ENCODE measurements at regions not wholly inside any gene's neighbourhood (a gene's known extent, or its start where the extent isn't known, plus 50 kb on each side); places are given as distances from the start of the nearest gene placed in this dataset.

GRCh38 chr9:107731115-107731762, 241.7 kb upstream of the KLF4 start:
- TF ChIP-seq POLR2AphosphoS5 (IDR thresholded peaks at IDR 0.05) (no peak), CTCF (IDR thresholded peaks at IDR 0.05) (no peak), EP300 (IDR thresholded peaks at IDR 0.05) (no peak), POLR2A (IDR thresholded peaks at IDR 0.05) (no peak)
- Histone ChIP-seq H3K27me3 (no peaks in the 10 kb centered on the region), H3K27ac (no peak overlapping the region), H3K4me1 (peaks cover 8 to 32% (median 18%) of the 10 kb centered on the region in 4 donors), H3K4me3 (no peak overlapping the region), H3K36me3 (no peaks in the 10 kb centered on the region), H3K9me3 (no peaks in the 10 kb centered on the region)
- DNase-seq = no peak
- intact Hi-C loops (cut with DNase I; ENCODE audit: low total_unique reads) = loop anchor here (10.0 kb wide), 1 partner anchor 246 kb away; the partner anchor contains the start of gene KLF4
- WGBS, 5 donors = 81 to 92% (median 91%) methylated on average over 6 of the region's 6 CpGs

- H3K27ac ChIP-seq = no peak overlapping the region
- H3K4me3 ChIP-seq = no peak overlapping the region
- no peaks in the 10 kb centered on the region for H3K27me3 ChIP-seq
- intact Hi-C loops (cut with DNase I; ENCODE audit: low total_unique reads) = loop anchor here (10.0 kb wide), 1 partner anchor 246 kb away; the partner anchor contains the start of gene KLF4
- peaks cover 8 to 32% (median 18%) of the 10 kb centered on the region in 4 donors for H3K4me1 ChIP-seq
- H3K9me3 ChIP-seq = no peaks in the 10 kb centered on the region
- H3K36me3 ChIP-seq = no peaks in the 10 kb centered on the region
- TF ChIP-seq CTCF (IDR thresholded peaks at IDR 0.05) = no peak
- no peak for TF ChIP-seq POLR2A (IDR thresholded peaks at IDR 0.05)
- TF ChIP-seq POLR2AphosphoS5 (IDR thresholded peaks at IDR 0.05) = no peak
- TF ChIP-seq EP300 (IDR thresholded peaks at IDR 0.05) = no peak
- no peak for DNase-seq
- 88 to 100% (median 98%) methylated on average over 1 of the region's 1 CpG for WGBS, 5 donors
Observed at GRCh38 chr9:107730666-107731065, 241.1 kb upstream of the KLF4 start.

DNA sequence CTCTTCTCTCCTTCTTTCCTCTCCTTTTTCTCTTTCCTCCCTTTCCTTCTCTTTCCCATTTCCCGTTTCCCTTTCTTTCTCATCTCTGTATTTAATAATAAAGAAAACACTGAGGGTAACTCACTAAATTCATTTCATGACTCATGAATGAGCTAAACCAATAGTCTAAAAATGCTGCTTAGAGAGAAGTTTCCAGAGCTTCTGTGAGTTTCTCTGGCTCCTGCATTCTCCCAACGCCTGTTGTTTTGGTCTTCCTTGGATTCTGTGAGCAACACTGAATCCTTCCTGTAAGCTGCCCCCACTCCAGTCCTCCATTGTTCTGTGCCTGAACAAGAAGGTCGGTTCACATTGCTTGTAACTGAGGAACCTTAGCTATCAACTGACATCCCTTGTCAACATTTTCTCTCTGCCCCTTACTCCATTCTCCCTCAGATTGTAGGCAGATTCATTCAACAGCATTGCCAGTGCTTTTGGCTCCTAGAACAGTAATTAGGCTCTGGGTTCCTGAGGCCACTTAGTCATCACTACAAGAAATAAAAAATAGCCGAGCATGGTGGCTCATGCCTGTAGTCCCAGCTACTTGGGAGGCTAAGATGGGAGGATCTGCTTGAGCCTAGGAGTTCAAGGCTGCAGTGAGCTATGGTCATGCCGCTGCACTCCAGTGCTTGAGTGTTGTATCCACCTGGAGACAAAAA, 237.7 kb upstream of the KLF4 start:
- intact Hi-C loops (cut with DNase I; ENCODE audit: low total_unique reads) = no loop called here
- Histone ChIP-seq H3K9me3 (no peaks in the 10 kb centered on the region), H3K4me3 (no peak overlapping the region), H3K27me3 (no peaks in the 10 kb centered on the region), H3K4me1 (peaks cover 0 to 6% (median 0%) of the 10 kb centered on the region in 4 donors), H3K27ac (no peak overlapping the region), H3K36me3 (no peaks in the 10 kb centered on the region)
- DNase-seq = no peak
- TF ChIP-seq CTCF (IDR thresholded peaks at IDR 0.05) (no peak), POLR2A (IDR thresholded peaks at IDR 0.05) (no peak), EP300 (IDR thresholded peaks at IDR 0.05) (no peak), POLR2AphosphoS5 (IDR thresholded peaks at IDR 0.05) (no peak)
- WGBS, 5 donors = 71 to 82% (median 79%) methylated on average over 5 of the region's 5 CpGs

GRCh38 chr9:107723015-107723414, 233.4 kb upstream of the KLF4 start:
- no peak for DNase-seq
- H3K27ac ChIP-seq = no peak overlapping the region
- H3K9me3 ChIP-seq = no peaks in the 10 kb centered on the region
- H3K27me3 ChIP-seq = no peaks in the 10 kb centered on the region
- intact Hi-C loops (cut with DNase I; ENCODE audit: low total_unique reads) = no loop called here
- 87 to 95% (median 93%) methylated on average over 4 of the region's 4 CpGs for WGBS, 5 donors
- H3K36me3 ChIP-seq = no peaks in the 10 kb centered on the region
- TF ChIP-seq POLR2A (IDR thresholded peaks at IDR 0.05) (no peak), EP300 (IDR thresholded peaks at IDR 0.05) (no peak), CTCF (IDR thresholded peaks at IDR 0.05) (no peak), POLR2AphosphoS5 (IDR thresholded peaks at IDR 0.05) (no peak)
- no peak overlapping the region for H3K4me3 ChIP-seq
- H3K4me1 ChIP-seq = no peaks in the 10 kb centered on the region
